Liver (tissue), 3 donors: ENCODE measurements at regions not wholly inside any gene's neighbourhood (a gene's known extent, or its start where the extent isn't known, plus 50 kb on each side); places are given as distances from the start of the nearest gene placed in this dataset.
"Not testable (repeated sequence)": the region's sequence is repeated elsewhere in the genome, so short reads cannot be mapped to it uniquely, and the experiment has no call there.

Experiments used
- ATF3 ChIP-seq: IDR thresholded peaks from 2 replicates; pipeline ENCODE4 v1.6.1; 2016; ENCODE audit warnings: antibody characterized with exemption
- CTCF ChIP-seq: fragments of 150-350 bp; IDR thresholded peaks from 2 replicates; pipeline ENCODE4 v1.5.1; 2017; ENCODE audit warnings: improper control_type of control experiment, low read depth, low read length; ENCODE audit not compliant: missing input control
- FOXA1 ChIP-seq: IDR thresholded peaks from 2 replicates; pipeline ENCODE4 v1.6.1; 2016; ENCODE audit warnings: antibody characterized with exemption
- FOXA2 ChIP-seq: IDR thresholded peaks from 2 replicates; pipeline ENCODE4 v1.6.1; 2016; ENCODE audit warnings: antibody characterized with exemption
- GABPA ChIP-seq, 2 donors: IDR thresholded peaks in 1 of 2; conservative IDR thresholded peaks in 1 of 2; 2 replicates each; pipeline ENCODE4 v1.6.1; 2016; ENCODE audit warnings: antibody characterized with exemption in 2 of 2, mild to moderate bottlenecking in 1 of 2, moderate library complexity in 1 of 2
- HNF4A ChIP-seq, 2 donors: conservative IDR thresholded peaks; 2 replicates each; pipeline ENCODE4 v1.6.1; 2016; ENCODE audit warnings: antibody characterized with exemption in 2 of 2, mild to moderate bottlenecking in 2 of 2
- JUND ChIP-seq, 2 donors: IDR thresholded peaks; 2 replicates each; pipeline ENCODE4 v1.6.1; 2016; ENCODE audit warnings: antibody characterized with exemption in 2 of 2
- MAX ChIP-seq: IDR thresholded peaks from 2 replicates; pipeline ENCODE4 v1.6.1; 2016; ENCODE audit warnings: antibody characterized with exemption
- RAD21 ChIP-seq, 2 donors: IDR thresholded peaks; 2 replicates each; pipeline ENCODE4 v1.6.1; 2016; ENCODE audit warnings: antibody characterized with exemption in 2 of 2, mild to moderate bottlenecking in 2 of 2
- REST ChIP-seq: IDR thresholded peaks from 2 replicates; pipeline ENCODE4 v1.6.1; 2016; ENCODE audit warnings: antibody characterized with exemption, mild to moderate bottlenecking
- RXRA ChIP-seq, 2 donors: IDR thresholded peaks; 2 replicates each; pipeline ENCODE4 v1.6.1; 2017 to 2018; ENCODE audit warnings: antibody characterized with exemption in 2 of 2, mild to moderate bottlenecking in 1 of 2
- TAF1 ChIP-seq: conservative IDR thresholded peaks from 2 replicates; pipeline ENCODE4 v1.6.1; 2016; ENCODE audit warnings: antibody characterized with exemption, mild to moderate bottlenecking
- YY1 ChIP-seq: IDR thresholded peaks from 2 replicates; pipeline ENCODE4 v1.6.1; 2016; ENCODE audit warnings: antibody characterized with exemption, mild to moderate bottlenecking
- donor health status: healthy.
- donor health status: healthy.

- not testable (repeated sequence) for TF ChIP-seq TAF1; CTCF; FOXA1; GABPA (IDR thresholded peaks at IDR 0.05 in 1 of 2, conservative IDR thresholded peaks at IDR 0.05 in 1 of 2); HNF4A (conservative IDR thresholded peaks at IDR 0.05); RAD21 (IDR thresholded peaks at IDR 0.05); JUND (IDR thresholded peaks at IDR 0.05); FOXA2; ATF3; MAX; REST; YY1; RXRA (IDR thresholded peaks at IDR 0.05)
Observed at GRCh38 chr3:75840160-75840559, 54.8 kb upstream of the ZNF717 start.
